ENCODE measurements at regions not wholly inside any gene's neighbourhood (a gene's known extent, or its start where the extent isn't known, plus 50 kb on each side); places are given as distances from the start of the nearest gene placed in this dataset.

- H3K27me3 ChIP-seq: no peaks in the 10 kb centered on the region
- no peaks in the 10 kb centered on the region for H3K36me3 ChIP-seq (replicated peaks; ENCODE audit: insufficient read depth, low read depth)
- H3K4me3 ChIP-seq: no peak overlapping the region
- H3K4me1 ChIP-seq (ENCODE audit: insufficient read depth): no peaks in the 10 kb centered on the region
- H3K9me2 ChIP-seq (replicated peaks; ENCODE audit: insufficient read depth): no peaks in the 10 kb centered on the region
- WGBS (ENCODE audit: low lambda C conversion rate, missing lambda C conversion rate): 85% methylated on average over 2 of the region's 2 CpGs
- no peak for DNase-seq (ENCODE audit: low spot score)
- H3K79me2 ChIP-seq: no peaks in the 10 kb centered on the region
- H3K27ac ChIP-seq: no peak overlapping the region
- TF ChIP-seq EZH2phosphoT487 (IDR thresholded peaks at IDR 0.05; ENCODE audit: low read depth, severe bottlenecking, unreplicated experiment): no peak
- no peak for TF ChIP-seq EZH2 (IDR thresholded peaks at IDR 0.05; ENCODE audit: borderline replicate concordance)
- TF ChIP-seq CTCF (IDR thresholded peaks at IDR 0.05; ENCODE audit: poor library complexity): no peak
- no peaks in the 10 kb centered on the region for H4K20me1 ChIP-seq (ENCODE audit: insufficient read depth, poor library complexity, severe bottlenecking)
- no peak overlapping the region for H2AFZ ChIP-seq
- H3K4me2 ChIP-seq: no peak overlapping the region
- H3K9me3 ChIP-seq (ENCODE audit: low read depth): no peaks in the 10 kb centered on the region
Observed at GRCh38 chr1:195789321-195789720, 818.9 kb downstream of the KCNT2 start.

GRCh38 chr1:195788721-195789120 lies 819.5 kb downstream of the KCNT2 start:
- Histone ChIP-seq H3K4me1 (ENCODE audit: insufficient read depth) (no peaks in the 10 kb centered on the region), H4K20me1 (ENCODE audit: insufficient read depth, poor library complexity, severe bottlenecking) (no peaks in the 10 kb centered on the region), H3K9me2 (replicated peaks; ENCODE audit: insufficient read depth) (no peaks in the 10 kb centered on the region), H3K36me3 (replicated peaks; ENCODE audit: insufficient read depth, low read depth) (no peaks in the 10 kb centered on the region), H2AFZ (no peak overlapping the region), H3K4me2 (no peak overlapping the region), H3K79me2 (no peaks in the 10 kb centered on the region), H3K27ac (no peak overlapping the region), H3K9me3 (ENCODE audit: low read depth) (no peaks in the 10 kb centered on the region), H3K4me3 (no peak overlapping the region), H3K27me3 (no peaks in the 10 kb centered on the region)
- WGBS (ENCODE audit: low lambda C conversion rate, missing lambda C conversion rate): 90% methylated on average over 4 of the region's 4 CpGs
- no peak for TF ChIP-seq CTCF (IDR thresholded peaks at IDR 0.05; ENCODE audit: poor library complexity)
- no peak for TF ChIP-seq EZH2phosphoT487 (IDR thresholded peaks at IDR 0.05; ENCODE audit: low read depth, severe bottlenecking, unreplicated experiment)
- no peak for TF ChIP-seq EZH2 (IDR thresholded peaks at IDR 0.05; ENCODE audit: borderline replicate concordance)
- DNase-seq (ENCODE audit: low spot score): no peak

GRCh38 chr1:195785830-195786229 lies 822.4 kb downstream of the KCNT2 start:
- DNase-seq (ENCODE audit: low spot score): no peak
- TF ChIP-seq EZH2 (IDR thresholded peaks at IDR 0.05; ENCODE audit: borderline replicate concordance): no peak
- no peak for TF ChIP-seq EZH2phosphoT487 (IDR thresholded peaks at IDR 0.05; ENCODE audit: low read depth, severe bottlenecking, unreplicated experiment)
- no peak for TF ChIP-seq CTCF (IDR thresholded peaks at IDR 0.05; ENCODE audit: poor library complexity)
- H3K79me2 ChIP-seq: no peaks in the 10 kb centered on the region
- no peaks in the 10 kb centered on the region for H3K9me3 ChIP-seq (ENCODE audit: low read depth)
- H3K9me2 ChIP-seq (replicated peaks; ENCODE audit: insufficient read depth): no peaks in the 10 kb centered on the region
- H2AFZ ChIP-seq: no peak overlapping the region
- H3K4me2 ChIP-seq: no peak overlapping the region
- H3K36me3 ChIP-seq (replicated peaks; ENCODE audit: insufficient read depth, low read depth): no peaks in the 10 kb centered on the region
- H3K27me3 ChIP-seq: no peaks in the 10 kb centered on the region
- H3K4me3 ChIP-seq: no peak overlapping the region
- H3K27ac ChIP-seq: no peak overlapping the region
- WGBS (ENCODE audit: low lambda C conversion rate, missing lambda C conversion rate): 68% methylated on average over 1 of the region's 1 CpG
- H4K20me1 ChIP-seq (ENCODE audit: insufficient read depth, poor library complexity, severe bottlenecking): no peaks in the 10 kb centered on the region
- no peaks in the 10 kb centered on the region for H3K4me1 ChIP-seq (ENCODE audit: insufficient read depth)

GRCh38 chr1:195773931-195774330 lies 834.3 kb downstream of the KCNT2 start:
- Histone ChIP-seq H3K27ac (no peak overlapping the region), H3K4me1 (ENCODE audit: insufficient read depth) (no peaks in the 10 kb centered on the region), H2AFZ (no peak overlapping the region), H3K9me2 (replicated peaks; ENCODE audit: insufficient read depth) (no peaks in the 10 kb centered on the region), H3K9me3 (ENCODE audit: low read depth) (no peaks in the 10 kb centered on the region), H3K4me3 (no peak overlapping the region), H4K20me1 (ENCODE audit: insufficient read depth, poor library complexity, severe bottlenecking) (no peaks in the 10 kb centered on the region), H3K4me2 (no peak overlapping the region), H3K36me3 (replicated peaks; ENCODE audit: insufficient read depth, low read depth) (no peaks in the 10 kb centered on the region), H3K79me2 (no peaks in the 10 kb centered on the region), H3K27me3 (no peaks in the 10 kb centered on the region)
- WGBS (ENCODE audit: low lambda C conversion rate, missing lambda C conversion rate): 95% methylated on average over 3 of the region's 3 CpGs
- TF ChIP-seq EZH2 (IDR thresholded peaks at IDR 0.05; ENCODE audit: borderline replicate concordance): no peak
- no peak for TF ChIP-seq CTCF (IDR thresholded peaks at IDR 0.05; ENCODE audit: poor library complexity)
- TF ChIP-seq EZH2phosphoT487 (IDR thresholded peaks at IDR 0.05; ENCODE audit: low read depth, severe bottlenecking, unreplicated experiment): no peak
- DNase-seq (ENCODE audit: low spot score): no peak
